GM23338 (cell line): ENCODE measurements at regions not wholly inside any gene's neighbourhood (a gene's known extent, or its start where the extent isn't known, plus 50 kb on each side); places are given as distances from the start of the nearest gene placed in this dataset.

ENCODE experiments used
- ATAC-seq: fragments of 200-7000 bp; cut with Tn5 transposase; 3 replicates; pipeline ENCODE4 v1.9.1; 2020
- DNase-seq: peaks from one replicate; pipeline ENCODE4 v3.0.0-alpha.2; 2015; ENCODE audit warnings: low spot score
- H2AFZ ChIP-seq: fragments of 200-600 bp; sonication (generic); 2 replicates; pipeline ENCODE4 v1.8.0; 2016; ENCODE audit warnings: antibody characterized with exemption, mild to moderate bottlenecking, moderate library complexity
- H3F3A ChIP-seq: fragments of 200-600 bp; sonication (generic); replicated peaks from 2 replicates; pipeline ENCODE4 v1.8.0; 2017; ENCODE audit warnings: antibody characterized with exemption, mixed run types, low read depth
- H3K27ac ChIP-seq: fragments of 200-600 bp; sonication (generic); 2 replicates; pipeline ENCODE4 v1.6.1; 2016; ENCODE audit warnings: low read depth
- H3K27me3 ChIP-seq: fragments of 200-600 bp; sonication (generic); 2 replicates; pipeline ENCODE4 v1.8.0; 2016; ENCODE audit warnings: mild to moderate bottlenecking, mixed run types, moderate library complexity; ENCODE audit not compliant: insufficient read depth
- H3K36me3 ChIP-seq: fragments of 200-600 bp; sonication (generic); 2 replicates; pipeline ENCODE4 v1.8.0; 2016; ENCODE audit warnings: mild to moderate bottlenecking; ENCODE audit not compliant: insufficient read depth
- H3K4me1 ChIP-seq: fragments of 200-600 bp; sonication (generic); 2 replicates; pipeline ENCODE4 v1.8.0; 2016; ENCODE audit warnings: mild to moderate bottlenecking, moderate library complexity; ENCODE audit not compliant: insufficient read depth
- H3K4me2 ChIP-seq: fragments of 200-600 bp; sonication (generic); 2 replicates; pipeline ENCODE4 v1.7.1; 2017; ENCODE audit warnings: mixed run types
- H3K4me3 ChIP-seq: fragments of 200-600 bp; sonication (generic); 2 replicates; pipeline ENCODE4 v1.6.1; 2016; ENCODE audit warnings: mixed run types
- H3K79me2 ChIP-seq: fragments of 200-600 bp; sonication (generic); replicated peaks from 2 replicates; pipeline ENCODE4 v1.8.0; 2017; ENCODE audit warnings: mild to moderate bottlenecking; ENCODE audit not compliant: insufficient read depth
- H3K9me2 ChIP-seq: fragments of 200-600 bp; sonication (generic); 2 replicates; pipeline ENCODE4 v1.8.0; 2017; ENCODE audit not compliant: insufficient read depth
- H4K20me1 ChIP-seq: fragments of 200-600 bp; sonication (generic); replicated peaks from 2 replicates; pipeline ENCODE4 v1.8.0; 2017; ENCODE audit warnings: mild to moderate bottlenecking; ENCODE audit not compliant: insufficient read depth
- H3K27ac Mint-ChIP-seq: 2 replicates; pipeline ENCODE4 v1.8.0; 2020; ENCODE audit warnings: inconsistent platforms, mild to moderate bottlenecking, moderate library complexity, mixed read lengths
- H3K27me3 Mint-ChIP-seq: 3 replicates; pipeline ENCODE4 v1.8.0; 2022; ENCODE audit warnings: low read depth, mild to moderate bottlenecking, moderate library complexity, mixed read lengths, inconsistent platforms; ENCODE audit not compliant: insufficient read depth, poor library complexity
- H3K36me3 Mint-ChIP-seq: 3 replicates; pipeline ENCODE4 v1.8.0; 2021; ENCODE audit warnings: low read depth, mild to moderate bottlenecking, inconsistent platforms, moderate library complexity, mixed read lengths
- H3K4me1 Mint-ChIP-seq: 3 replicates; pipeline ENCODE4 v1.8.0; 2020; ENCODE audit warnings: mild to moderate bottlenecking, inconsistent platforms, mixed read lengths
- H3K4me3 Mint-ChIP-seq: 3 replicates; pipeline ENCODE4 v1.8.0; 2021; ENCODE audit warnings: moderate library complexity, mild to moderate bottlenecking, inconsistent platforms, mixed read lengths
- H3K9me3 Mint-ChIP-seq: 3 replicates; pipeline ENCODE4 v1.8.0; 2020; ENCODE audit warnings: moderate library complexity, mild to moderate bottlenecking, inconsistent platforms, mixed read lengths
- CREB1 ChIP-seq: fragments of 250-450 bp; sonication (Bioruptor Pico); IDR thresholded peaks from 2 replicates; pipeline ENCODE4 v1.5.0; 2020; ENCODE audit warnings: low read depth, mild to moderate bottlenecking, moderate library complexity
- CTCF ChIP-seq, 2 experiments: fragments of 200-600 bp in 1 of 2; sonication (generic) in 1 of 2; conservative IDR thresholded peaks; 2 replicates each; pipeline versions ENCODE4 v1.5.1 to v1.6.1; 2016 to 2017; ENCODE audit warnings: antibody characterized with exemption in 2 of 2, low read depth in 2 of 2, mild to moderate bottlenecking in 2 of 2, moderate library complexity in 1 of 2
- ETS1 ChIP-seq: IDR thresholded peaks from 2 replicates; pipeline ENCODE4 v1.6.1; 2016; ENCODE audit warnings: antibody characterized with exemption
- EZH2 ChIP-seq: fragments of 200-600 bp; sonication (generic); IDR thresholded peaks from one replicate; pipeline ENCODE4 v1.8.0; 2017; ENCODE audit warnings: antibody characterized with exemption, mild to moderate bottlenecking, low read depth; ENCODE audit not compliant: unreplicated experiment
- EZH2phosphoT487 ChIP-seq: fragments of 200-600 bp; sonication (generic); IDR thresholded peaks from one replicate; pipeline ENCODE4 v1.8.1; 2018; ENCODE audit warnings: antibody characterized with exemption; ENCODE audit not compliant: unreplicated experiment
- JUNB ChIP-seq: IDR thresholded peaks from one replicate; pipeline ENCODE4 v1.6.1; 2016; ENCODE audit warnings: antibody characterized with exemption; ENCODE audit not compliant: unreplicated experiment
- NANOG ChIP-seq: IDR thresholded peaks from 2 replicates; pipeline ENCODE4 v1.6.1; 2016; ENCODE audit warnings: antibody characterized with exemption, borderline replicate concordance
- POLR2AphosphoS5 ChIP-seq: IDR thresholded peaks from 2 replicates; pipeline ENCODE4 v1.6.1; 2016; ENCODE audit warnings: antibody characterized with exemption, low read depth
- REST ChIP-seq: IDR thresholded peaks from one replicate; pipeline ENCODE4 v1.6.1; 2018; ENCODE audit warnings: antibody characterized with exemption; ENCODE audit not compliant: unreplicated experiment
- STAT1 ChIP-seq: IDR thresholded peaks from one replicate; pipeline ENCODE4 v1.6.1; 2016; ENCODE audit warnings: antibody characterized with exemption; ENCODE audit not compliant: unreplicated experiment
- ZNF114 ChIP-seq: fragments of 250-450 bp; sonication (Bioruptor Pico); IDR thresholded peaks from 2 replicates; pipeline ENCODE4 v1.5.0; 2020; ENCODE audit warnings: mild to moderate bottlenecking, moderate library complexity
- ZNF331 ChIP-seq: fragments of 250-450 bp; sonication (Bioruptor Pico); IDR thresholded peaks from 2 replicates; pipeline ENCODE4 v1.5.0; 2020; ENCODE audit warnings: low read depth, mild to moderate bottlenecking, moderate library complexity
- ZNF462 ChIP-seq: fragments of 250-450 bp; sonication (Bioruptor Pico); IDR thresholded peaks from 2 replicates; pipeline ENCODE4 v1.5.0; 2020; ENCODE audit warnings: mild to moderate bottlenecking, moderate library complexity

- H3K4me1 Mint-ChIP-seq = peaks cover 13% of the 10 kb centered on the region; the same call in 2 of the 3 replicates
- H3K4me1 ChIP-seq = peaks cover 6% of the 10 kb centered on the region; the same call in 1 of the 2 replicates
- H3K4me3 Mint-ChIP-seq = no peak overlapping the region
- no peak overlapping the region for H3K27ac ChIP-seq
- H4K20me1 ChIP-seq = no peaks in the 10 kb centered on the region
- no peak overlapping the region for H3K4me2 ChIP-seq
- peaks cover 9% of the 10 kb centered on the region for H3K9me2 ChIP-seq
- H3K27me3 Mint-ChIP-seq = peaks cover 4% of the 10 kb centered on the region
- no peaks in the 10 kb centered on the region for H3K27me3 ChIP-seq
- no peak overlapping the region for H3K27ac Mint-ChIP-seq
- no peak overlapping the region for H2AFZ ChIP-seq
- ATAC-seq = no peak
- no peak for DNase-seq
- no peaks in the 10 kb centered on the region for H3K9me3 Mint-ChIP-seq
- no peak for TF ChIP-seq STAT1
- no peak for TF ChIP-seq NANOG
- TF ChIP-seq ZNF462 (CRISPR knock-in tag) = no peak
- no peak for TF ChIP-seq ZNF114 (CRISPR knock-in tag)
- no peak for TF ChIP-seq JUNB
- no peak for TF ChIP-seq ETS1
- no peak for TF ChIP-seq CTCF (conservative IDR thresholded peaks at IDR 0.05; ENCODE audit: low read depth in 2 of 2)
- TF ChIP-seq REST = no peak
- TF ChIP-seq ZNF331 (CRISPR knock-in tag) = no peak
- no peak for TF ChIP-seq EZH2phosphoT487
- no peak for TF ChIP-seq EZH2
- no peak for TF ChIP-seq CREB1 (CRISPR knock-in tag)
- TF ChIP-seq POLR2AphosphoS5 = no peak
- H3K4me3 ChIP-seq = no peak overlapping the region
- no peaks in the 10 kb centered on the region for H3K36me3 ChIP-seq
- no peaks in the 10 kb centered on the region for H3F3A ChIP-seq
- H3K79me2 ChIP-seq = no peaks in the 10 kb centered on the region
- H3K36me3 Mint-ChIP-seq = no peaks in the 10 kb centered on the region; the same call in 2 of the 3 replicates
These were observed 571.3 kb downstream of the SUCLG1 start for GRCh38 chr2:83887757-83888156.
